ENCODE measurements at regions not wholly inside any gene's neighbourhood (a gene's known extent, or its start where the extent isn't known, plus 50 kb on each side); places are given as distances from the start of the nearest gene placed in this dataset.
"Not testable (repeated sequence)": the region's sequence is repeated elsewhere in the genome, so short reads cannot be mapped to it uniquely, and the experiment has no call there.

DNA sequence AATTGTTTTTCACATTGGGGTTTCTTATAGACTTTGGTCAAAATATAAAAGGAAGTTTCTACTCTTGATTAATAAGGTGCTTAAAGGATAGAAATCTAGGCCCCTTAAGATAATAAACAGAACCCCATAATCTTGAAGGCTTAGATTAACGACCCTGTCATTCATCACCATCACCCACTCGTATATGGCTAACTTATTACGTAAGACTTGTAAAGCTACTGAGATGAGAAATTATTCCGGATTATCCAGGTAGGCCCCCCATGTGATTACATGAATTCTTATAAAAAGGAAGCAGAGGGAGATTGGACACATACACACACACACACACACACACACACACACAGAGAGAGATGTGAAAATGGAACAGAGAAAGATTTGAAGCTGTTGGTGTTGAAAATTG is 1489.2 kb upstream of the TENM4 start:
- ATAC-seq (no peak), DNase-seq (no peak)
- H3K36me3 Mint-ChIP-seq (ENCODE audit: low read depth) = no peaks in the 10 kb centered on the region
- CTCF ChIA-PET = no interaction called here
- H3K4me3 Mint-ChIP-seq = no peak overlapping the region
- H3K27me3 Mint-ChIP-seq = no peaks in the 10 kb centered on the region
- H3K27ac Mint-ChIP-seq = no peak overlapping the region
- TF ChIP-seq, protein P1, sequence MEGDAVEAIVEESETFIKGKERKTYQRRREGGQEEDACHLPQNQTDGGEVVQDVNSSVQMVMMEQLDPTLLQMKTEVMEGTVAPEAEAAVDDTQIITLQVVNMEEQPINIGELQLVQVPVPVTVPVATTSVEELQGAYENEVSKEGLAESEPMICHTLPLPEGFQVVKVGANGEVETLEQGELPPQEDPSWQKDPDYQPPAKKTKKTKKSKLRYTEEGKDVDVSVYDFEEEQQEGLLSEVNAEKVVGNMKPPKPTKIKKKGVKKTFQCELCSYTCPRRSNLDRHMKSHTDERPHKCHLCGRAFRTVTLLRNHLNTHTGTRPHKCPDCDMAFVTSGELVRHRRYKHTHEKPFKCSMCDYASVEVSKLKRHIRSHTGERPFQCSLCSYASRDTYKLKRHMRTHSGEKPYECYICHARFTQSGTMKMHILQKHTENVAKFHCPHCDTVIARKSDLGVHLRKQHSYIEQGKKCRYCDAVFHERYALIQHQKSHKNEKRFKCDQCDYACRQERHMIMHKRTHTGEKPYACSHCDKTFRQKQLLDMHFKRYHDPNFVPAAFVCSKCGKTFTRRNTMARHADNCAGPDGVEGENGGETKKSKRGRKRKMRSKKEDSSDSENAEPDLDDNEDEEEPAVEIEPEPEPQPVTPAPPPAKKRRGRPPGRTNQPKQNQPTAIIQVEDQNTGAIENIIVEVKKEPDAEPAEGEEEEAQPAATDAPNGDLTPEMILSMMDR (IDR thresholded peaks at IDR 0.05) = no peak
- POLR2A ChIA-PET = no interaction called here
- intact Hi-C loops (cut with micrococcal nuclease) = no loop called here
- peaks cover 10% of the 10 kb centered on the region for H3K9me3 Mint-ChIP-seq
- no peaks in the 10 kb centered on the region for H3K4me1 Mint-ChIP-seq (ENCODE audit: low read depth)

DNA sequence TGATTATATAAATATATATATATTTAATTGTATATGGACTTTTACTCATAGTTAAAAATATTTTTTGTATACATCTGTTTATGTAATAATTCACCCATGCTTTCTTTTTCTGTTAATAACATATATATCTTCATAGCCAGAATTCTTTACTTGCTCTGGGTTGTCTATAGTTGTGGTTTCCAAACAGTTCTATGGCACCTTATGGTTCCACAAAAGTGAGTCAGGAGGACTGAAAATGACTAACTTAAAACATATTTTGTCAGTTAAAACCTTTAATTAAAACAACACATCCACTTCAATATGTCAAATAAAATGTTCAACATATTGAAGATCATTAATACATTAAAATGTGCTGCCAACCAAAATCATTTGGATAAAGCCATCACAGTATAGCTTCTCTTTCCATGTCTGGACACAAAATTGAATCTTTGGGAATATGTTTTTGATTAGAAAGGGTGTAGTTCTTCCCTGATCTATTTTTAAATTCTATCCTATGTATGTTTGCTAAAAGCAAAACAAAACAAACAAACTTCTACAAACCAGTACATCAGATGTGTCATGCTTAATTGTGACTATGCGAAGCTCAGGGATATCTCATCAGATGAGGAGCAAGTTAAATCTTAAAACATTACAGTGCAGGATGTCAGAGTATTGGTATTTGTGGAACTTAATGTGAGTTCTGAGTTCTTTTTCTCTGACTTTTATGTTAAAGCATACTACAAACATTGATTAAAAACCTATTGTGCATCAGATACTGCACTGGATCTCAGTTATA is 1488.4 kb upstream of the TENM4 start:
- no peaks in the 10 kb centered on the region for H3K27me3 Mint-ChIP-seq

DNA sequence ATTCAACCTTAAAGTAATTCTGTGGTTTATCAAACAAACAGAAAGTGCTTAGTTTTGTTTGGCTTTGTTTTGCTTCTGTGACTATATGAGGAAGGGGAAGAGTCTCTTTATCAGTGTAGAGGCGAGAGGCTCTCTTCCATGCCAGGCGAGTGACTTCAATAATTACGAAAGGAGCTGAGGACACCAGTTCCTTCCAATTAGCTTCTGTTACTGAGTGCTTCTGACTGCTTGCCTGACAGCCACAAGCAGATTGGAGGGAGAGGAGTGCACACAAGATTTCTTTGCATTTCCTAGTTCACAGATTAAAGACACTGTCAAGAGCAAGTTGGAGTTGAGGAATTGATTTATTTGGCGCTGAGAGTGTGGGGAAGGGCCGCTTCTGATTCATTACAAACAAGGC is 1484.5 kb upstream of the TENM4 start:
- H3K9me3 Mint-ChIP-seq = peaks cover 4% of the 10 kb centered on the region
- CTCF ChIA-PET = no interaction called here
- ATAC-seq = no peak
- TF ChIP-seq, protein P1 (IDR thresholded peaks at IDR 0.05) = no peak
- intact Hi-C loops (cut with micrococcal nuclease) = no loop called here
- H3K27me3 Mint-ChIP-seq = no peaks in the 10 kb centered on the region
- no peaks in the 10 kb centered on the region for H3K4me1 Mint-ChIP-seq (ENCODE audit: low read depth)
- H3K36me3 Mint-ChIP-seq (ENCODE audit: low read depth) = no peaks in the 10 kb centered on the region
- H3K27ac Mint-ChIP-seq = no peak overlapping the region
- H3K4me3 Mint-ChIP-seq = no peak overlapping the region
- no peak for DNase-seq
- POLR2A ChIA-PET = no interaction called here

More for the DNA sequence above, 1488.4 kb upstream of the TENM4 start:
- no peaks in the 10 kb centered on the region for H3K36me3 Mint-ChIP-seq (ENCODE audit: low read depth)
- TF ChIP-seq, protein P1 (IDR thresholded peaks at IDR 0.05) = no peak
- H3K4me3 Mint-ChIP-seq = no peak overlapping the region
- no peaks in the 10 kb centered on the region for H3K4me1 Mint-ChIP-seq (ENCODE audit: low read depth)
- POLR2A ChIA-PET = no interaction called here
- no peak overlapping the region for H3K27ac Mint-ChIP-seq
- CTCF ChIA-PET = no interaction called here
- DNase-seq = no peak
- peaks cover 6% of the 10 kb centered on the region for H3K9me3 Mint-ChIP-seq
- intact Hi-C loops (cut with micrococcal nuclease) = no loop called here
- ATAC-seq = no peak

DNA sequence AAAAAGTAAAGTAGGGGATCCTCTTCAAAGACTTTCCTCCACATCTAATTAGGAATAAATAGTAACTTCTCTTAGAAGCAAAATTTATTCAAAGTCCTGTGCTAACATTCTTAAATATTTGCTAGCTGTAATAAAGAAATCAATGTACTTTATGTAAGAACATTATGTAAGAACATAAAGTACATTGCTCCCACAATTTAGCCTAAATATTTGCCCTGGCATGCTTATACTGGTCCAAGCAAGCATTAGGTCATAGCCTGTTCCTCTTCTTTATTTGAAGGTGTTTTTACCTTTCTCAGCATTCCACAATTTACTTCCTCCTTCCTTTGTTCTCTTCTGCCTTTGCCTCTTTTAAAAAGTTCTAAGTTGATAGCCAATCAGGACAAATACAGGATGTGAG is 1480.5 kb upstream of the TENM4 start:
- H3K4me1 Mint-ChIP-seq (ENCODE audit: low read depth); H3K27ac Mint-ChIP-seq; DNase-seq; POLR2A ChIA-PET; CTCF ChIA-PET; ATAC-seq; H3K9me3 Mint-ChIP-seq; H3K27me3 Mint-ChIP-seq; H3K36me3 Mint-ChIP-seq (ENCODE audit: low read depth); intact Hi-C loops (cut with micrococcal nuclease); H3K4me3 Mint-ChIP-seq: not testable (repeated sequence)

DNA sequence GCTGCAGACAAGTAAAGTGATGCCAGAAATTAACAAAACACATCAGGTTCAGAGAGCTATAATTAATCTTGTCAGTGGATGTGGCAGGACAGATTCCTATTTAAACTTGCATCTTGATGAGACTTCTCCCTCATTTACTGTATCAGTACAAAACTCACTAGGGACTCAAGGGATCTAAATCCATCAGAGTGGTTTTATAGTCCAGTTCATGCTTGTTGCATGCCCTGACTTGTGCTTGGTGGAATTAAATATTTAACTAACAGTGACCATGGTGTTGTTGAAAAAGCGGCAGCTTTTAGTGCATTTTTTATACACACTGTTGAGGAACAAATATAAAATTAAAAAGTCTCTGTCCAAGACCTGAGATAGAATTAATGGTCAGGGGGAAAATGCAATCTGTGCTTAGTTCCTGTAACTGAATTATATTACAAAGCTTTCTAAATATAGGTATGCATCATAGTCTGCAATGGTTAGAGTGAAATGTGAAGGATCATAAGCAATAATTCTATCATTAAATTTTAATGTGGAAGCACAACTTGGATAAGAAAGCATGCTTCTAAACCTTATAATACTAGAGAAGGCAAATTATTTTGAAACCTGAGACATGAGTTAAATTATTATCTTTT is 1475.5 kb upstream of the TENM4 start:
- no peaks in the 10 kb centered on the region for H3K36me3 Mint-ChIP-seq (ENCODE audit: low read depth)
- H3K9me3 Mint-ChIP-seq = peaks cover 3% of the 10 kb centered on the region
- H3K4me1 Mint-ChIP-seq (ENCODE audit: low read depth) = no peaks in the 10 kb centered on the region
- no peak for DNase-seq
- no peak overlapping the region for H3K4me3 Mint-ChIP-seq
- no peak overlapping the region for H3K27ac Mint-ChIP-seq
- no peaks in the 10 kb centered on the region for H3K27me3 Mint-ChIP-seq
- ChIA-PET POLR2A (no interaction called here), CTCF (no interaction called here)
- TF ChIP-seq, protein P1 (IDR thresholded peaks at IDR 0.05) = no peak
- ATAC-seq = no peak
- intact Hi-C loops (cut with micrococcal nuclease) = no loop called here
